ENCODE measurements at regions not wholly inside any gene's neighbourhood (a gene's known extent, or its start where the extent isn't known, plus 50 kb on each side); places are given as distances from the start of the nearest gene placed in this dataset.

GRCh38 chr1:95323123-95323522, 89.1 kb downstream of the RWDD3 start:
- Histone ChIP-seq H3K36me3 (ENCODE audit: control insufficient read depth, insufficient read depth, low read length) (no peaks in the 10 kb centered on the region), H3K27ac (ENCODE audit: low read length) (no peak overlapping the region), H3K4me3 (ENCODE audit: low read length) (no peak overlapping the region), H3K27me3 (ENCODE audit: control insufficient read depth, insufficient read depth, low read length) (no peaks in the 10 kb centered on the region), H3K4me1 (ENCODE audit: control insufficient read depth, insufficient read depth, low read length) (no peaks in the 10 kb centered on the region), H3K9me3 (ENCODE audit: control insufficient read depth, insufficient read depth, low read length) (no peaks in the 10 kb centered on the region)
- WGBS (ENCODE audit: insufficient coverage, insufficient read length) = no CpG with 5 or more reads among the region's 1 CpG
- DNase-seq (ENCODE audit: low read depth, low spot score) = no peak

GRCh38 chr1:95325349-95325748, 91.3 kb downstream of the RWDD3 start:
- no CpG with 5 or more reads among the region's 4 CpGs for WGBS (ENCODE audit: insufficient coverage, insufficient read length)
- Histone ChIP-seq H3K4me1 (ENCODE audit: control insufficient read depth, insufficient read depth, low read length) (no peaks in the 10 kb centered on the region), H3K27me3 (ENCODE audit: control insufficient read depth, insufficient read depth, low read length) (no peaks in the 10 kb centered on the region), H3K36me3 (ENCODE audit: control insufficient read depth, insufficient read depth, low read length) (no peaks in the 10 kb centered on the region), H3K9me3 (ENCODE audit: control insufficient read depth, insufficient read depth, low read length) (no peaks in the 10 kb centered on the region), H3K27ac (ENCODE audit: low read length) (no peak overlapping the region), H3K4me3 (ENCODE audit: low read length) (no peak overlapping the region)
- DNase-seq (ENCODE audit: low read depth, low spot score) = no peak

GRCh38 chr1:95326023-95326422, 92.0 kb downstream of the RWDD3 start:
- no peak for DNase-seq (ENCODE audit: low read depth, low spot score)
- WGBS (ENCODE audit: insufficient coverage, insufficient read length) = no CpG with 5 or more reads among the region's 4 CpGs
- H3K27ac ChIP-seq (ENCODE audit: low read length) = no peak overlapping the region

GRCh38 chr1:95332754-95333153, 98.7 kb downstream of the RWDD3 start:
- WGBS (ENCODE audit: insufficient coverage, insufficient read length) = no CpG with 5 or more reads among the region's 1 CpG
- Histone ChIP-seq H3K4me3 (ENCODE audit: low read length) (no peak overlapping the region), H3K36me3 (ENCODE audit: control insufficient read depth, insufficient read depth, low read length) (no peaks in the 10 kb centered on the region), H3K4me1 (ENCODE audit: control insufficient read depth, insufficient read depth, low read length) (no peaks in the 10 kb centered on the region), H3K27me3 (ENCODE audit: control insufficient read depth, insufficient read depth, low read length) (no peaks in the 10 kb centered on the region), H3K9me3 (ENCODE audit: control insufficient read depth, insufficient read depth, low read length) (no peaks in the 10 kb centered on the region), H3K27ac (ENCODE audit: low read length) (no peak overlapping the region)
- no peak for DNase-seq (ENCODE audit: low read depth, low spot score)

More at GRCh38 chr1:95326023-95326422, 92.0 kb downstream of the RWDD3 start:
- Histone ChIP-seq H3K36me3 (ENCODE audit: control insufficient read depth, insufficient read depth, low read length) (no peaks in the 10 kb centered on the region), H3K4me1 (ENCODE audit: control insufficient read depth, insufficient read depth, low read length) (no peaks in the 10 kb centered on the region), H3K9me3 (ENCODE audit: control insufficient read depth, insufficient read depth, low read length) (no peaks in the 10 kb centered on the region), H3K4me3 (ENCODE audit: low read length) (no peak overlapping the region), H3K27me3 (ENCODE audit: control insufficient read depth, insufficient read depth, low read length) (no peaks in the 10 kb centered on the region)

- WGBS (ENCODE audit: insufficient coverage, insufficient read length) = no CpG with 5 or more reads among the region's 9 CpGs
- Histone ChIP-seq H3K27me3 (ENCODE audit: control insufficient read depth, insufficient read depth, low read length) (no peaks in the 10 kb centered on the region; the same call in 1 of the 2 replicates), H3K36me3 (ENCODE audit: control insufficient read depth, insufficient read depth, low read length) (no peaks in the 10 kb centered on the region), H3K4me3 (ENCODE audit: low read length) (no peak overlapping the region), H3K27ac (ENCODE audit: low read length) (no peak overlapping the region), H3K9me3 (ENCODE audit: control insufficient read depth, insufficient read depth, low read length) (no peaks in the 10 kb centered on the region), H3K4me1 (ENCODE audit: control insufficient read depth, insufficient read depth, low read length) (no peaks in the 10 kb centered on the region)
- no peak for DNase-seq (ENCODE audit: low read depth, low spot score)
Measured at GRCh38 chr1:95339377-95339776, 105.4 kb downstream of the RWDD3 start.

GRCh38 chr1:95340061-95340460, 106.1 kb downstream of the RWDD3 start:
- H3K27ac ChIP-seq (ENCODE audit: low read length) = no peak overlapping the region
- no peaks in the 10 kb centered on the region; the same call in 1 of the 2 replicates for H3K27me3 ChIP-seq (ENCODE audit: control insufficient read depth, insufficient read depth, low read length)
- H3K9me3 ChIP-seq (ENCODE audit: control insufficient read depth, insufficient read depth, low read length) = no peaks in the 10 kb centered on the region
- H3K36me3 ChIP-seq (ENCODE audit: control insufficient read depth, insufficient read depth, low read length) = no peaks in the 10 kb centered on the region
- no CpG with 5 or more reads among the region's 2 CpGs for WGBS (ENCODE audit: insufficient coverage, insufficient read length)
- no peaks in the 10 kb centered on the region for H3K4me1 ChIP-seq (ENCODE audit: control insufficient read depth, insufficient read depth, low read length)
- no peak overlapping the region for H3K4me3 ChIP-seq (ENCODE audit: low read length)
- DNase-seq (ENCODE audit: low read depth, low spot score) = no peak

GRCh38 chr1:95352767-95353166, 118.8 kb downstream of the RWDD3 start:
- no peaks in the 10 kb centered on the region for H3K36me3 ChIP-seq (ENCODE audit: control insufficient read depth, insufficient read depth, low read length)
- DNase-seq (ENCODE audit: low read depth, low spot score) = no peak
- H3K4me1 ChIP-seq (ENCODE audit: control insufficient read depth, insufficient read depth, low read length) = no peaks in the 10 kb centered on the region
- no peak overlapping the region for H3K4me3 ChIP-seq (ENCODE audit: low read length)
- WGBS (ENCODE audit: insufficient coverage, insufficient read length) = no CpG with 5 or more reads among the region's 2 CpGs
- H3K9me3 ChIP-seq (ENCODE audit: control insufficient read depth, insufficient read depth, low read length) = no peaks in the 10 kb centered on the region
- no peak overlapping the region for H3K27ac ChIP-seq (ENCODE audit: low read length)
- no peaks in the 10 kb centered on the region for H3K27me3 ChIP-seq (ENCODE audit: control insufficient read depth, insufficient read depth, low read length)

GRCh38 chr1:95353194-95353593, 119.2 kb downstream of the RWDD3 start:
- Histone ChIP-seq H3K27ac (ENCODE audit: low read length) (no peak overlapping the region), H3K27me3 (ENCODE audit: control insufficient read depth, insufficient read depth, low read length) (no peaks in the 10 kb centered on the region), H3K9me3 (ENCODE audit: control insufficient read depth, insufficient read depth, low read length) (no peaks in the 10 kb centered on the region), H3K4me1 (ENCODE audit: control insufficient read depth, insufficient read depth, low read length) (no peaks in the 10 kb centered on the region), H3K36me3 (ENCODE audit: control insufficient read depth, insufficient read depth, low read length) (no peaks in the 10 kb centered on the region), H3K4me3 (ENCODE audit: low read length) (no peak overlapping the region)
- WGBS (ENCODE audit: insufficient coverage, insufficient read length) = no CpG with 5 or more reads among the region's 3 CpGs
- no peak for DNase-seq (ENCODE audit: low read depth, low spot score)

- Histone ChIP-seq H3K36me3 (ENCODE audit: control insufficient read depth, insufficient read depth, low read length) (no peaks in the 10 kb centered on the region), H3K4me1 (ENCODE audit: control insufficient read depth, insufficient read depth, low read length) (no peaks in the 10 kb centered on the region), H3K4me3 (ENCODE audit: low read length) (no peak overlapping the region), H3K27me3 (ENCODE audit: control insufficient read depth, insufficient read depth, low read length) (no peaks in the 10 kb centered on the region), H3K9me3 (ENCODE audit: control insufficient read depth, insufficient read depth, low read length) (no peaks in the 10 kb centered on the region), H3K27ac (ENCODE audit: low read length) (no peak overlapping the region)
- no peak for DNase-seq (ENCODE audit: low read depth, low spot score)
- no CpG with 5 or more reads among the region's 1 CpG for WGBS (ENCODE audit: insufficient coverage, insufficient read length)
Measured at GRCh38 chr1:95364546-95364945, 130.5 kb downstream of the RWDD3 start.

- no peaks in the 10 kb centered on the region for H3K27me3 ChIP-seq (ENCODE audit: control insufficient read depth, insufficient read depth, low read length)
- no peak overlapping the region for H3K4me3 ChIP-seq (ENCODE audit: low read length)
- H3K9me3 ChIP-seq (ENCODE audit: control insufficient read depth, insufficient read depth, low read length) = no peaks in the 10 kb centered on the region
- WGBS (ENCODE audit: insufficient coverage, insufficient read length) = no CpG with 5 or more reads among the region's 3 CpGs
- no peak overlapping the region for H3K27ac ChIP-seq (ENCODE audit: low read length)
- no peaks in the 10 kb centered on the region for H3K36me3 ChIP-seq (ENCODE audit: control insufficient read depth, insufficient read depth, low read length)
- DNase-seq (ENCODE audit: low read depth, low spot score) = no peak
- H3K4me1 ChIP-seq (ENCODE audit: control insufficient read depth, insufficient read depth, low read length) = no peaks in the 10 kb centered on the region
Measured at GRCh38 chr1:95366498-95366897, 132.5 kb downstream of the RWDD3 start.

GRCh38 chr1:95368178-95368577, 134.2 kb downstream of the RWDD3 start:
- no peak overlapping the region for H3K27ac ChIP-seq (ENCODE audit: low read length)
- H3K27me3 ChIP-seq (ENCODE audit: control insufficient read depth, insufficient read depth, low read length) = no peaks in the 10 kb centered on the region
- H3K4me1 ChIP-seq (ENCODE audit: control insufficient read depth, insufficient read depth, low read length) = no peaks in the 10 kb centered on the region
- no CpG with 5 or more reads among the region's 4 CpGs for WGBS (ENCODE audit: insufficient coverage, insufficient read length)
- H3K9me3 ChIP-seq (ENCODE audit: control insufficient read depth, insufficient read depth, low read length) = no peaks in the 10 kb centered on the region
- H3K36me3 ChIP-seq (ENCODE audit: control insufficient read depth, insufficient read depth, low read length) = no peaks in the 10 kb centered on the region
- no peak for DNase-seq (ENCODE audit: low read depth, low spot score)
- no peak overlapping the region for H3K4me3 ChIP-seq (ENCODE audit: low read length)

All from iPS DF 6.9 (cell line).